Amniotic epithelial cell (primary cell): ENCODE measurements at regions not wholly inside any gene's neighbourhood (a gene's known extent, or its start where the extent isn't known, plus 50 kb on each side); places are given as distances from the start of the nearest gene placed in this dataset.

Experiments used
- DNase-seq: peaks from one replicate; pipeline ENCODE4 v3.0.0-alpha.2; 2010; ENCODE audit warnings: low read depth

DNA sequence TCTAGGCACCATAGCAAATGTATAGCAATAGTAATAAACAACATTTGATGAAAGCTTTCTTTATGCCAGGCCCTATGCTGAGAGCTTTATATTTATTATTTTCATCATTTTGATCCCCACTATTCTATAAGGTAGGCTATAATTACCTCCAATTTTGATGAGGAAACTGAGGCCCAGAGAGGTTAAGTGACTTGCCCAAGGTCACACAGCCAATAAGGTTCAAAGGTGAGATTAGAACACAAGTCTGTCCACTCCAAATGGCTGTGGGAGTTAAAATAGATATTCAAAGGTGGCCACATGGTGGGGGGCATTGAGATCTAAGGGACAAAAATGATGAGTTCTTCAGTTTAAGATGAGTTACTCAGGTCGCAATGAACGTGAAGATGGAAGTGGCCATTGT, 269.9 kb downstream of the BMP7 start:
- DNase-seq, result no peak

DNA sequence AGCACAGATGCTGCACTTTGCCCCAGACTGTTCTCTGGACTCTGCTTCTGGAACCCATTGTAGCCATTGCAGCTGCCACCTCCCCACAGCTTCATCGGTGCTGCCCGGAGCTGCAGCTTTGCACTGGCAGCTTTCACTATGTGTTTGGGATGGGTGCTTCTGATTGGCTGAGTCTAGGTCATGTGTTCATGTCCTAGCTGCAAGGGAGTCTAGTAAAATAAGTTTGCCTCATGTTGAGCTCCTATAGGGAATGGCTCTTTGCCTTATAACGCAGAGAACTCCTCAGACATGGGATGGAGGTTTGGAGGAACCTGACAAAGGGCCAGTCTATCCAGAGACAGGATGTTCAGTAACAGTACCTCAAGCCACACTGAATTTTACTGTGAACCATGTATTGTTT, 268.0 kb downstream of the BMP7 start:
- no peak for DNase-seq

DNA sequence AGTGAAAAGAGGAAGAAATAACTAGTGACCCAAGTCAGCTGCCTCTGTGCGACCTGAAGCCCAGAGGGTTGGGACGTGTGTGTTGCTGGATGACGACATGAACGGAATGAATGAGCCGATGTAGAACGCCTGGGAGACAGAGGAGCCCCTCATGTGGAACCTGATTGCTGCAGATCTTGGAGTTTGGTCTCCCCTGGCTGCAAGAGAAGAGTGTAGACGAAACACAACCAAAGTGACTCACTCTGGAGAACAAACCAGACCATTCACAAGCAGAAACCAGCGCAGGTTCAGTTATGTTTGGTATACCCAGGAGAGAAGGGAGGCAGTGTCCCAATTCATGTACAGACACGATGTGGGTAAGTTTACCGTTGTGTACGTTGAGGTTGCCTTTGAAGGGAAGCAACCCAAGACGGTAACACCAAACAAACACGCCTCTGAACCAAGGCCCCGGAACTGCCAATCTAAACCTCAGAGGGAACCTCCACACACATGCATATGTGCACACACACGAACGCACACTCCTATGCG, 265.9 kb downstream of the BMP7 start:
- no peak for DNase-seq

DNA sequence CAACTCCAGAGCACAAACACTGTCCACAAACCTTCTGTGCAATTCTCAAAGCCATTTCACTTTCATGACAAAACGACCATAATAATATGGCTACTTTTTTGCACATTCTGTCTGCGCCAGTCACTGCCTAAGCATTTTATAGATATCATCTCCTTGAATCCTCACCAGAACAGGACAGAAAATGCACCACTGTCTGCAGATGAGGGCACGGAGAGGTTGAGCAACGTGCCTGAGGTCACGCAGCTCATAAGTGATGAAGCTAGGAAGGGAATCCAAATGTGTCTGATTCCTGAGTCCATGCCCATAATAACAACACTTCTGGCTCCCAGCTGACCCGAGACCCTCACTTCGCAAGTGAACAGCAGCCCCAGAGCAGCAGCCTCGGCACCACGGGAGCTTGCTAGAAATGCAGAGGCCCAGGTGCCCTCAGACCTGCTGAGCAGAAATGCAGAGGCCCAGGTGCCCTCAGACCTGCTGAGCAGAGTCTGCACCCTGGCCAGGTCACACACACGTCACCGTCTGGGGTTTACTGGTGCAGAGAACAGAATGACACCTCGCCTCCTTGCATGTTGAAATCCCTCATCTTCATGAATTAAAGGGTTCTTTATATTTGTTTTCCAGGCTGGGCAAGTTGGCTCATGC, 265.2 kb downstream of the BMP7 start:
- no peak for DNase-seq

DNA sequence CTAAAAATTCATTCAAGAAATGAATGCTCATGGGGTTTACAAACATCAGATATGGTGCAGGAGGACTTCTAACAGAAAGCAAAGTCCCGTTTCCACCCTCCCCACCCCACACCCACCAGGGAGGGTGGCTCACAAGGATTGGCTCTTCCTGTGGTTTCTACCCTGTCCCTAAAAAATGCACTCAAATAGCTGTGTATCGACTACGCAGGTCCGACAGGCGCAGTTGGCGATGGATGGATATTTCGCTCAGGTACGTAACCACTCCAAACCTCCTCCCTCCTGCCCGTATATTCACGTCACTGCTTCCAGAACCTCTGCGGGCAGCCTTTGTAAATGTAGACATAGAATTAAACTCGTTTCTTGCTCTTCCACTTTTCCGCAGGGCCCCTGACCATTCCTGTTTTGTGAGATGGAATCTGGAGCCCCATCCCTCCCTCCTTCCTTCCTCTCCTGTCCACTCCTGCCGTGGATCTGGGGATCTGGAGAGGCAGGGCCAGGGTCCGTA, 264.3 kb downstream of the BMP7 start:
- DNase-seq, result no peak

DNA sequence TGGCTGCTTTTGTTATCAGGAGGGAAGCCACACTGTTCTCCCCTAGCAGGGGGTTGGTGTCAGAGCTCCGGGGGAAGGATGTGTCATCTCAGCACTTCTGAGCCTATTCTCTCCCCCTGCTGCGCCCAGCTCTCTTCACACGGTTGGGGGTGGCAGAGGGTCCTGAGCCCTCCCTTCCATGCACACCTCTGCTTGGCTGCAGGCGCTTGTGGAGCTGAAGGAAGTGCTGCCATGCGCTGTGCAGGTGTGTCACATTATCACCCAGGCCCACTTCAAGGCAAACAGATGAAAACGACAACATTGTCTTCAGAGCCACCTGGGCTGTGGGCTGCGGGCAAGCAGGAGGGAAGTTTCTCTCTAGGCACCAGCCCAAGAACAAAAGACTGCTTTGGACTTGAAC, 263.4 kb downstream of the BMP7 start:
- DNase-seq, result no peak

DNA sequence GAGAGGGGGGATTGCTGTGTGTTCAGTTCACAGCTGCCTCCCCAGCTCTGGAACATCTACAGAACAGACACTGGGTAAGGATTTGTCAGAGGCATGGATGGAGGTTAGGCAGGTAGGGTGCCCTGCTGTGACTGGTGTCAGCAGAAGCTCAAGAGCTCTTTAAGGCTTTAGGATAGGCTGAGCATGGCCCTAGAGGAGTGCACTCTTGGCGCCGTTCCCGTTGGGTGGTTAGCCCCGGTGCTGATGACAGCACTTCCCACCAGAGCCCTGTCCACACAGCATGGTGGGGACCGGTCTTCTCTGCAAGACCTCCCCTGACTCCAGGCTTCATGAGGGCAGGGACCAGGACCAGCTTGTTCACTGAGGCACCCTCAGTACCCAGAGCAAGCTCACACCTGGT, 262.0 kb downstream of the BMP7 start:
- no peak for DNase-seq

DNA sequence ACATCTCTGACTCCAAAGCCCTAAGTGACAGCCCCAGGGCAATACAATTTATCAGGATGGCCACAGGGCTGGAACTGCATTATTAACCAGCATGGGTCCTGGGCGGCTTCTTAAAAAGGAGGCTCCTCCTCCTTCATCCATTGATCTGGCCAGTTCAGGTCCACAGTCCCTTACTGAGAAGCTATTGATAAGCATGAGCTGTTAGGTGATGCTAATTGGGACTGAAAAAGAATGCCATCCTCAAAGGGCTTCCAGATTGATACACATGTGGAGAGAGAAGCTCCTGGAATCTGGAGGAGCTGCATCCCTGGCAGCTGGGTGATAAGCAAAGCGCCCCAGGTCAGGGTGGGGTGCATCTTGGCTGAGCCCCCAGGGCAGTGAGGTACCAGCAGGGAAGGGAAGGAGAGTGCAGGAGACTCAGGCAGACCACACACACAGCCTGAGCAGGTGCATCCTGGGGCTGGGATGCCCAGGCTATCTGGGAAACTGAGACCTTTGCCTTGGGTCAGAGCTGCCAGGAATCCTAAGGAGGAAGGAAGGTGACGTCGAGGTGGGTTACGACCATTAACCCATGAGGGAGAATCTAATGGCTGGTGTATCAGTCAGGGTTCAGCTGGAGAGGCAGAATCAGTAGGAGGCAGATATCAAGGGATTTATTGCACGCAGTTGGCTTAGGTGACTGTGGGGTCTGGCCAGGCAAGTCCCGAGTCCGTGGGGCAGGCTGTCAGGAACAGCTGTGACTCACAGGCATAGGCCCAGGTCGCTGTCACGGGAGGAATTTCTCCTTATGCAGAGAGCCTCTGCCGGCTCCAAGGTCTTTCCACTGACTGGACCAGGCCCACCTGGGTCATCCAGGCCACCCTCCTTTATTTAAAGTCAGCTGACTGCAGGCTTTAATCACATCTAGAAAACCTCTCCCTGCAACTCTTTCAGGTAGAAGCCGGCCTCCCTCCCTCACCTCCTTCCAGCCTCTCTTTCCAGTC, 261.2 kb downstream of the BMP7 start:
- DNase-seq, result no peak

DNA sequence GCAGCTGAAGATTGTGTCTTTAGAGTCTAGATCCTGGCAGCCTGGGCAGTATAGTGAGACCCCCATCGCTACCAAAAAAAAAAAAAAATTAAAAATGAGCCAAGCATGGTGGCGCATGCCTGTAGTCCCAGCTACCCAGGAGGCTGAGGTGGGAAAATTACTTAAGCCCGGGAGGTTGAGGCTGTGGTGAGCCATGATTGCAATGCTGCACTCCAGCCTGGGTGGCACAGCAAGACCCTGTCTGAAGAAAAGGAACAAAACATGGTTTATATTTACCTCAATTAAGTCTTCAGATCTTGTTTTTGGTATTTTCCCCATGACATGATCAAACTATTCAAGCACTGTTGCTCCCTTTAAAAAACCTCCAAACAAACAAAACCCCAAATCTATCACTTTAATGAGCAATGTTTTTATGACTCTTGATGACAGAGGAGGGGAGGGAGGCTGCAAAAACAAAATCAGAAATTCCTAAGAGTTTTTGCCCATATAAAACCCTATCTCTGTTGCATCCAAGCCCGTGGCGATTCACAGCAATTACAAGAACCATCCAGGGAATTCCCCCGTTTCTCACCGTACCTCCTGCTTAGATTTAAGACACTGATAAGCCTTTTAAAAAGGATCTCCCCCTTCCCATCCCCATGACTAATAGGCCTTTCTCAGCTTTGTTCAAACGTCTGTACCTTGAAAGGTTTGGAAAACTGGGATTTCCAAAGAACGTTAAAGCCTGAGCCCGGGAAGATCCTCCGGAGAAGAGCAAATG, 259.9 kb downstream of the BMP7 start:
- DNase-seq, result no peak

DNA sequence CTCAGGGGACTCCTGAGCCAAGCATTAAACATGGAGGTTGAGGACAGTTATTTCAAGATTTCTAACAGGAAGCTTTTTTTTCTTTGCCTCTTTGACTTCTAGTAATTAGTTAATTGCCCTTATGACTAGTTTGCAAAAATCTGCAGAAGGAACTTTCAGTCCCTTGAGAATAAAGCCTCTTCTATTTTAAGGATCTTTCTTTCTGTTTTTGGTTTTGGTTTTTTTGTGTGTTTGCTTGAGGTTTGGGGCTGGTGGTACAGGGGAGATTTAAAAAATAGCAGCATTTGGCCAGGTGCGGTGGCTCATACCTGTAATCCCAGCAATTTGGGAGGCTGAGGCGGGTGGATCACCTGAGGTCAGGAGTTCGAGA, 259.3 kb downstream of the BMP7 start:
- no peak for DNase-seq

DNA sequence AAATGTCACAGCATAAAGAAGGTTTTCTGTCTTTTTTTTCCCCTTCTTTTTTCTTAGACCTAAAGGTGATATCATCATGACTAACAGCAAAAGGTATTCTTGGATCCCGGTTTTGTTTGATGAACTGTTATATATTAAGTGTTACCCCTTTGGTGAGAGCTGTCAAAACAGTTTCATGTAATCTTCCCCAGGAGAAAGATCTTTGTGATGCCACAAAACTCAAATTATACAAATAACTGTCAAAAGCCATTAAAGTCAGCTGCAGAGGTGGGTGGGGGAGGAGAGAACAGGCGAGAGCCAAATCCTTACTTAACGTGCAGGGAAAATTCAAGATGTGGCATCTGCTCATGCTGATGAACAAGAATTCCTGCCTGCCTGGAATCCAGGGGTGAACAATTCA, 258.2 kb downstream of the BMP7 start:
- no peak for DNase-seq

DNA sequence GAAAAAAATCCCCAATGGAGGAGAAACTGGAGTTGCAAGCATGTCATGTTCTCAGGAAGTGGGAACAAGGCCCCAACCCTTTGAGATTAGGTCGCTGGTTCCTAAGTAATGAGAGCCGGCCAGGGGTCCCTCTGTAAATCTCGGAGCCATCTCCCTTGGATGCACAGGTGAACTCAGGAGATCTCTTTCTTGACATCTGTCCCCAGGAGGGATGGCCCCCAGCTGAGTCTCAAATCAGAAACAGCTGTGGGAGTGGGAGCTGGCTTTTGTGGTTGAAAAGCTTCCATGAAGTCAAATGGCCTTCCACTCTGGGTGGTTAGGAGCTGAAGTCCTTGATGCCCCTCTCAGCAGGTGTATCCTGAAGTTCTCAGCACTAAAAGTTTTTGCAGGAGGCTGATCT, 257.1 kb downstream of the BMP7 start:
- no peak for DNase-seq

DNA sequence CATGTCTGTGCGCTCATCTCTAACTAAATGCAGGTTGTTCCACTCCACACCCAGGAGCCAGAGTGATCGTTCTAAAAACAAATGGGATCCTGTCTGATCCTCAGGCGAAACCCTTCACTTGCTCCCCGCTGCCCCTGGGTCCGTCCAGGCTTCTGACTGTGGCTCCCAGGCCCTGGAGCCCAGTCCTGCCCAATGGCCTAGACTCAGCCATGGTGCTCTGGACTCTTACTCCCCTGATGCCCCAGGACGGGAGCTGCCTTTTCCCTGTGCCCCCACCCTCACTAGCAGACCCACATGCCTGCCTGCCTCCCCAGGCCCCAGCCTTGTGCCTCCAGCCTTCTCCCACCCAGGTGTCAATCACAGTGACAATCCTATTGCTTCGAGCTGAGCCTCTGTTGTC, 256.7 kb downstream of the BMP7 start:
- DNase-seq, result no peak

DNA sequence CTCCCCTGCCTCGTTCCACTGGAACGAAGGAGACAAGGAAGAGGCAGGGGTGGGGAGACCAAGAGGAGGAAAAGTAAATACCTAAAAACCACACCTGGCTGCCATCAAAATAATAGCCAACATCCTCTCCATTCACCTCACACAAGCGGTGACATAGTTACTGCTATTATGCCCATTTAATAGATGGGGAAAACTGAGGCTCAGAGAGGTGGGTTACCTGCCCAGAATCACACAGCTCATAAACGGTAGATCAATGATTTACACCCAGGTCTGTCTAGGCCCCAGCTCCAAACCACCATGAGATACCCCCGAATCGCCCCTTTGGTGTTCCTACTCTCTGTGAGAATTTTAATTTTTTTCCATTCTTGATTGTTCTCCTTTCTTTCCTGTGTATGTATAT, 253.8 kb downstream of the BMP7 start:
- DNase-seq, result no peak

DNA sequence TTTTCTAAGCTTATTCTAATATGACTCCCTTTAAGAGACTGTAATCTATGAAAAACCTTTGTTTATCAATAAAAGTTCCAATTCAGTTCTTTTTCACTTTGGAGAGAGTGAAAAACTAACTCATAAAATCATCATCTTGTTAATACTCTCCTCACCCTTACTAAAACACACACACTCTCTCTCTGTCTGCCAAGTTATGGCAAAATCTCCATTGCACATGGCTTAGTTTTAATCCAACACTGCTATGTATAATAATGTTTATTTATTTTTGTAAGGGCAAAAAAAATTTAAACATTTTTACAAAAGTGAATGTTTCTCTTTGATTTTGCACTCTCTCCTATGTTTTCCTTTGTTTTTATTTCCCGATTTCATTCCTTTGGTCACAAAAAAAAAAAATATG, 253.2 kb downstream of the BMP7 start:
- no peak for DNase-seq

DNA sequence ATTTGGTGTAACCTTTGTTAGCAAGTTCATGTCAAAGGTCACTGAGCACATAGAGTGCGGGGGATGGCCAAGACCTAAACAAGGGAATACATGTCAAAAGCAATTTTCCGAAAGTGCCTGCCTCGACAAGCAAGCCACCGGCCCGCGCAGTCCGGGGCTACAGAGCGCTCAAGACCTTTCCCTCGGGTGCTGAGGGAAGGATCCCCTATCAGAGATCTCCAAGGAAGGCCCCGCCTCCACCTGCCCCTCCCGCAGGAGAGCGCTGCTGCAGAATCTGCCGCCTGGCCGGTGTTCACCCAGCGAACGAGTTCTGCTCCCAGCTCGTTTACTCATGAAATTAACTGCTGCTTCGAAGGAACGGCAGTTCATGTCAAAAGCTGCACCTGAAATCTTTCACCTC, 252.7 kb downstream of the BMP7 start:
- DNase-seq, result no peak

DNA sequence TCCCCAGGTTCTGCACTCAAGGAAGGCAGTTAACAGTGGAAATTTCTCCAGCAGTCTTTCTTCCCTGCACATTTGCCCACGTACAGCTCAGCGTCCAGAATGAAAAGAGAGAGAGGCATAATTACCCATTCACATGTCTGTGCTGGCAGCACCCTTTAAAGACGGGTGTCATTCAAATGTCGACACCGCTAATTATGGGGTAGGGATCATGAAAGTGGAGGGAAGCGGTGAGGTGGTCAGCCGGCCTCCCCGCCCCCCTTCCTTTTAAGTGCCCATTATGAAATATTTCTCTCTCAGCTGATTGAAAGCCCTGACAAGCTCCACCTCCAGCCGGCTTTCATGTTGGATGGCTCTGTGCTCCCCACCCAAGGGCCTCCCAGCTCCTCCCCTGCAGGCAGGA, 246.1 kb downstream of the BMP7 start:
- no peak for DNase-seq

DNA sequence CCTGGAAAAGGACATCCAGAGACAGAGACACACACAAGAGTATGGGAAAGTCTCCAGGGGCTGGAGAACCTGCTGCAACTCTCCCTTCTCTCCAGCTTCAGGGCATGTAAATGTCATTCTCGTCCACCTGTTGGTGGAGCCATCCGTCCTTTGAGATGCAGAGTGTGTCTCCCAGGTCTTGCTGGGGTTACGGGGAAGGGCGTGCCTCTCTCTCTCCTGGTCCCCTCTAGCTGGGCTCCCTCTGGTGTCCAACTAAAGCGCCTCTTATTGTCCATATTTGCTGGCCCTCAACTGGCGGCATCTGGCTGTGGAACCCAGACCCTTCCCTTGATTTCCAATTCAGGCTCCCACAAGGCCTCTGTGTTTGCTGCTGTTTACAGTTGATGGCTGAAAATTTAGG, 244.1 kb downstream of the BMP7 start:
- no peak for DNase-seq

DNA sequence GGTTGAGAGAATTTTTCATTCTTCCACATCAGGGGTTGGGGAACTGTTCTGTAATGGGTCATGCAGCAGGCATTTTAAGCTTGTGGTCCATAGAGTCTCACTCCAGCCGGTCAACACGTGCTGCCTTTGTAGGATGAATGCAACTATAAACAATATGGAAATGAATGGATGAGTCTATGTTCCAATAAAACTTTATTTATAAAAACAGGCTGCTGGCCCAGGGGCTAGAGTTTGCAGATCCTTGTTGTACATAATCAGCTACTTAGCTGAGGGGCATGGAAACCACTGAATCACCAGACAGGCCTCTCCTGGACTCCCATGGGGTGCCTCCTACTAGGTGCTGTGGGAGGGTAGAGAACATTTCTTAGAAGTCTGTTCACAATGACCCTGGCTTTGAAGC, 243.4 kb downstream of the BMP7 start:
- DNase-seq, result no peak

DNA sequence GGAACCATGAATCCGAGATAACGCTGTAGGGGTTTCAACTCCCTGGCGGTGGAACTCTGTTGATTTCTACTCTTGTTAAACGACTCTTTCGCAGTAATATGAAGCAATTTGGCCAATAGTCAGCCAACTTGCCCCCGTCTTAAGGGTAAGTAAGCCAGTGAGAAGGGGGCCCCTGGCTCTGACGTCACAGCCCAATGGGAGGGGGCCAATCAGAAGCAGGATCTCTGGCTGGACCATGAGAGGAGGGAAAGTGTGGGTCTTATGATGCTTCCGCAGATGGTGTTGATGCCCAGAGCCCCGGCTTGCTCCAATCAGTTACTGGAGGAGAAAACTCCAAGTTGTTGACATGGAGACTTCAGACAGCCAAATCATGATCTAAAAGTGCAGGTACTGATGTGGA, 242.4 kb downstream of the BMP7 start:
- DNase-seq, result no peak

DNA sequence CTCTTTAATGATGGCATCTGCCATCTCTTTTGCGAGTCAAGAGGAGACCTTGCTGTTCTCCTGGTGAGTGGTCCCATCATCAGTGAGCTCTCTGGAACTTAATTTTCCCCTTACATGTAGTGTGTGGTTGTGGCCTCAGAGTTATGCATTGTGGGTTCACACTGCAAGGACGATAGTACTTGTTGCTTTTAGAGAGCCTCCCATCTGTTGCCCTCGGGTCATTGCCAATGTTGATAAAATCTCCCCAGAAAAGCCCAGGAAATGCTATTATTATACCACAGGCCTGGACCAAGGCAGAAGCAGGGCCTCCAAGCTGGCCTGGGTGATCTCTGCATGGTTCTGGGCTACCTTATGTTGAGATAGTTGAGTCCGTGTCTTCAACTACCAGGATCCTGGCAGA, 241.6 kb downstream of the BMP7 start:
- no peak for DNase-seq

DNA sequence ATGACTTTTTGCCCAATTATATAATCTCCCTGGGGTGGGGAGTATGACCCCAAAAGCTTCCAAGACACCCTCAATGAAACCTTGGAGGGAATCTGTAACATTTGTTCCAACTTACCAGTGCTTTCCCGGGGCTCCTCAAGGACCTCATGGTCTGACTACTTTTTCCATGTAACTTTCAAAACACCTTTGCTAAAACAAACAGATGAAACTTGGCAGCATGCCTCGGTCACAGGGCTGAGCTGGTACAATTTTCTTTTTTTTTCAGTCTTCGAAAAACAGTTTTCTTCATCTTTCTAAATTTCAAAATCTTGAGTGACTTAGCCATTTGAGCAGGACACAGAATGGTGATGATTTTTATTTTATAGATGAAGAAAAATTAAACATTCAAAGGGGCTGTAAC, 241.2 kb downstream of the BMP7 start:
- no peak for DNase-seq
